ENCODE measurements at regions not wholly inside any gene's neighbourhood (a gene's known extent, or its start where the extent isn't known, plus 50 kb on each side); places are given as distances from the start of the nearest gene placed in this dataset.
"Not testable (repeated sequence)": the region's sequence is repeated elsewhere in the genome, so short reads cannot be mapped to it uniquely, and the experiment has no call there.

DNA sequence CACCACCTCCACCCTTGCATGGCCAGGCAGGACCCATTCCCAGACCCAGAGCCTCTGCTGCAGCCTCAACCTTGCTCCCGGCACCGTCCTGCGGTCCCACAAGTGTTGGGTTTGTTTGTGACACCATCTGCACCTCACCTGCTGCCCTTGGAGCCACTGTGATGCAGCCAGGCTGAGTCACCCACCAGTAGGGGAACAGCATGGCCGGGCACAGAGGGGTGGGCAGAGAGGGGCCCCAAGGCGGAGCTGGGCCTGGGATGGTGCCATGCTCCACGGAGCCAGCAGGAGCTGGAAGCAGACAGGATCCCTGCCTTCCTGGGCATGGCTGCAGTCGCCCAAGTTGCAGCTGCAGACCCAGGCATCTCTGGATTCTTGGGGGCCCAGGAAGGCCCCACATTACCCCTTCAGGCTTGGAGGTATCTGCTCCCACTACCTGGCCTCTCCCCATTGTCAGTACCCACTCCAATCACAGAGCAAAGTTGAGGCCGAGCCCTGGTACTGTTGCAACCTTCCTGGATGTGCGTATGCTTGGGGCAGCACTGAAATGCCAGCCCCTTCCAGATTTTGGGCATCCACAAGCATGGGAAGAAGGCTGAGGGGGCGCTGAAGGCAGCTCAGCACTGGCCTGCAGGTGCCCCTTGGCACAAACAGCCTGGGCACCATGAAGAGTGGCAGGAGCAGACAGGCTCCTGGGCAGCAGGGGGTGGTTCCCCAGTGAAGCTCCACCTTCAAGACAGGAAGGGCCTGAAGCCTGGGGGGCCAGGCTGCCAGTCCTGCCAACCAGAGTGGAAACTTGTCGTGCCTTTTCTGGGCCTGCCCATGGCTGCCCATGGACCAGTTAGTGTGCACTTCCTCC is 172.8 kb downstream of the MATN1 start:
- DNase-seq = no peak

- not testable (repeated sequence) for DNase-seq
These were observed 173.5 kb downstream of the MATN1 start for GRCh38 chr1:30549872-30550271.

- DNase-seq = no peak
These were observed 175.1 kb downstream of the MATN1 start for GRCh38 chr1:30548294-30548693.

DNA sequence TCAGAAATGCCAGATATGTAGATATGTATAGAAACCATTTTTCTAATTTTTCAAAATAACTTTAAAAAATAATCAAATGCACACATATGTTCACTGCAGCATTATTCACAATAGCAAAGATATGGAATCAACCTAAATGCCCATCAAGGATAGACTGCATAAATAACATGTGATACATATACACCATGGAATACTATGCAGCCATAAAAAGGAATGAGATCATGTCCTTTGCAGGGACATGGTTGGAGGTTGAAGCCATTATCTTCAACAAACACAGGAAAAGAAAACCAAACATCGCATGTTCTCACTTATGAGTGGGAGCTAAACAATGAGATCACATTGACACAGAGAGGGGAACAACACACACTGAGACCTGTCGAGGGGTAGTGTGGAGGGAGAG is 176.1 kb downstream of the MATN1 start:
- DNase-seq = not testable (repeated sequence)

DNA sequence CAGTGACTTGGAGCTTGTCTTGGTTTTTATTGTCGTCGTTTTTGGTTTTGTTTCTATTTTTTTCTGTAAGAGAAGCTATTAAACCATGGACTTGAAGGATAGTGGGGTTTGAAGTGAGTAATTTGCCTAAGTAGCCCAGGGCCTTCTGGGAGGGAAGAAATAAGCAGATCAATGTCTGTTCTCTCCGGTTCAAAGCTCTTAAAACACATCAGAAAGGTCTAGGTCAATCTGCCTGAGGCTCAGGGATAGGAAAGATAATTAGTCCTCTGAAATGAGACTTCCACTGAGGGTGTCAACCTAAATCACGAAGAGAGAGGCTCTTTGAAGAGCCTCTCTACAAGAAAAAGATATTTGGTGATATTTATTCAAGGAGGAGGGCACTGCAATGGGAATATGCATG is 178.0 kb downstream of the MATN1 start:
- DNase-seq = no peak

GRCh38 chr1:30541721-30542485 is 181.5 kb downstream of the MATN1 start:
- no peak for DNase-seq

DNA sequence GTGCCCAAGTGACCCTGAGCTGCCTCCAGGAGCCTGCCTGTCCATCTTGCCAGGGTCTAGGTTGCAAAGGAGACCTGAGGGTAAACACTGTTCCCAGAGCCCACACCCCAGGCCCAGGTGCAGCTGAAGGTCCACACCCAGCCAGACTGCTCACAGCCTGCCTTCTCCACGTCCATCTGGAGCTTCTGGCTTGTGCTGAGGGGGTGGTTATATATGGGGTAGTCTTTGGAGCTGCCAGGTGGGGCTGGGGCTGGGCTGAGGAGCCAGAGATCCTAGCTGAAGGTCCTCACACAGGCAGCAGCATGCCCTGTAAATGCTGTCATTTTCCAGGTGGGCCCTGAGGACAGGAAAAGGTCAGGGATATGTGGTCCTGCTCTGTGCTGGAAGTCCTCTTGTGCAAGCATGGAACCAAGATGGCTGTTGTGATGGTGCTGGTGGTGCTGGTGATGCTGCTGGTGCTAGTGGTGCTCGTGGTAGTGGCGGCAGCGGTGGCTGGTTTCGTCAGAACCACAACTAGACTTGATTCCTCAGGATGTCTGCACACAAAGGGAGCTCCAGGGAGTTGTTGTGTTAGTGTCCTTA is 182.7 kb downstream of the MATN1 start:
- no peak for DNase-seq

- no peak for DNase-seq
These were observed 183.5 kb downstream of the MATN1 start for GRCh38 chr1:30539884-30540283.

DNA sequence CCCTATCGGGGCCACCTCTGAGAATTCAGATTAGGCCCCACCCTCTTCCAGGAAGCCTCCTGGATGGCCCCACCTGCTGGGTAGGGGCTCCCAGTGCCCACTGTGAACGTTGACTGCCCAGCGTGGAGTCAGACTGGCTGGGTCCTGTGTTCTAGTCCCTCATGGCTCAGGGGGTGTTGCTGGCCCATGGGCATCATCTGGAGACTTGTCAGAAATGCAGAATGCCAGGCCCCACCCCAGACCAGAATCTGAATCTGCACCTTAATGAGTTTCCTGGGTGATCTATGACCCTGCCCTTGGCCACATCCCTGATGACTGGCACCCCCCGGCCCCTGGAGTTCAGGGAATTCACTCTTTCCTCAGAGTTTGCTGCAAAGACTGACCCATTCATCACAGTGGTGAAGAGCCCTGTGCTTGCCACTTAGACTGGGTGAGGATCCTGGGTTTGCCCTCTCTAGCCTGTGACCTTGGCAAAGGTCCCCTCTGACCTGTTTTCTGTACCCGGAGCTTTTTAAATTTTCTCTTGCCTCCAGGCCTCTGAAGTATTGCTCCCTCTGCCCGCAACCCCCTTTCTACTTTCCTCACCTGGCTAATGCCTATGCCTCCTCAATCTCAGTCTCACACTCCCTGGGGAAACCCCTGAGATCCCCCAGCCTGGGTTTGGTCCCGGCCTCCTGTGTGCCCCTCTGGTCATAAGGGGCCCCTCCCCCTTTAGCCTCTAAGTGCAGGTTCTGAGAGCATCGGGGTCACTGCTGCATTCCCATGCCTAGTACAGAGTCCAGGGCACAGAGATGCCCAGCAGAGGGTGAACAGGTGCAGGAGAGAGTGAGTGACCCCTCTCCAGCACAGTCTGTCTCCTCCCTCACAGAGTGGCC is 184.2 kb downstream of the MATN1 start:
- no peak for DNase-seq

DNA sequence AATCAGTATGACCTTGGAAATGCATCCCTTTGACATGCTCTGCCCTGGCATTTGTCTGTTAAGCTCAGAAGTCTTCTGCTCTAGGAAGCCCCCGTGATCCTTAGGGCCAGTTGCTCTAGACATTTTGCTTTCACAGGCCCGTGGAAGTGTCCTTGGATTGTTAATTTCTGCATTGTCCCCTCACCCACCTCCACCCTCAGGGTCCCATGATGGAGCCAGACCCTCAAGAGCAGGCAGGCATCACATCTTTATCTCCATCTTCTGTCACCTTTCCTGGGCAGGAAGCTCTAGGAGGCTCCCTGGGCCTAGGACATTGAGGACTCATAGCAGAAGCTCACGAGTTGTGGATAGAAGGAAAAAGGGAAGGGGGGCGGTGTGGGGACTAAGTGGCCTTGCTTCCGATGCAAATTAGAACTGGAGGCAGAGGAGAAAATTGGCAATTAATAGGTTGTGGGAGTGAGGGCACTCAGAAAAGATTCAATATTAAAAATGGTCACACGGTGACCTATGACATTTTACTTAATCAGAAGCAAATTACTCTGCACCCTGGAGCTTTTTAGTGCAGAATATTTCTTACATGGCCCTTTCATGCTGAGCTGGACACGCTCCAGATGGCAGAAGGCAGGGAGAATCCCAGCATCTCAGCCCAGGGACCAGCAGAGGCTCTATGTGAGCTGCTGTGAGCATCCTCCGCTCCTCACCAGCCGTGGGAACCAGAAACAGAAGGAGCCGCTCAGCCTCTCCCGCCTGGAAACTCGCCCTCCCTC is 185.0 kb downstream of the MATN1 start:
- no peak for DNase-seq

- no peak for DNase-seq
These were observed 186.1 kb downstream of the MATN1 start for GRCh38 chr1:30537279-30537678.

- no peak for DNase-seq
These were observed 186.9 kb downstream of the MATN1 start for GRCh38 chr1:30536530-30536929.

DNA sequence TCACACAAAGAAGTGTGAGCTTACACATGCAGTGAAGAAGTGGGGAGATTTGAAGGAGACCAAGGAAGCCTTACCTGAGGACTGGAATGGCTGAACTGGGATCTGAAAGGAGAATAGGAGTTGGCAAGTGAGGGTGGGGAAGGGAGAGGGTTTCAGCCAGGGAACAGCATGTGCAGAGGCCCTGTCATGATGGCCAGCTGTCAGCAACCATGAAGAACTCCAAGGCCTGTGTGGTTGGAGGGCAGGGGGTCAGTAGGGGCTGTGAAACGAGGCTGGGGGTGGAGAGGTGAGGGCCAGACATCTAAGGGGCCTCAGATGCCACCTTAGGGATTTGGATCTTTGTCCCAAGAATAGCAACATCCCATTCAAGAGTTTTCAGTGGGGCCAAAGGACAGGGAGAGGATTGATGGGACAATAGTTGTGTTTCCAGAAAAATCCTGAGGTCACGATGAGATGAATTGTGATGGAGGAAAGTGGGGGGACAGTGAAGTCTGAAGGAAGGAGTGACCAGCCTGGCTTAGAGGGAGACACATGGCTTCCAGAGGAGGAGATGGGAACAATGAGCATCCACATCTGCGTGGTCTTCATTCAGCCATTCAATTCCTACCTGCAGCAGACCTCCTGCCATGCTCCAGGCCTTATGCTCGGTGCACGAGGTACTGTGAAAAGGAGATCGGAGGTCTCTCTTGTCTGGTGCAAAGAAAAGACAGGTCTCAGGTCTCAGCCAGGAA is 187.6 kb downstream of the MATN1 start:
- DNase-seq = no peak

- DNase-seq = no peak
These were observed 188.8 kb downstream of the MATN1 start for GRCh38 chr1:30534551-30534940.

DNA sequence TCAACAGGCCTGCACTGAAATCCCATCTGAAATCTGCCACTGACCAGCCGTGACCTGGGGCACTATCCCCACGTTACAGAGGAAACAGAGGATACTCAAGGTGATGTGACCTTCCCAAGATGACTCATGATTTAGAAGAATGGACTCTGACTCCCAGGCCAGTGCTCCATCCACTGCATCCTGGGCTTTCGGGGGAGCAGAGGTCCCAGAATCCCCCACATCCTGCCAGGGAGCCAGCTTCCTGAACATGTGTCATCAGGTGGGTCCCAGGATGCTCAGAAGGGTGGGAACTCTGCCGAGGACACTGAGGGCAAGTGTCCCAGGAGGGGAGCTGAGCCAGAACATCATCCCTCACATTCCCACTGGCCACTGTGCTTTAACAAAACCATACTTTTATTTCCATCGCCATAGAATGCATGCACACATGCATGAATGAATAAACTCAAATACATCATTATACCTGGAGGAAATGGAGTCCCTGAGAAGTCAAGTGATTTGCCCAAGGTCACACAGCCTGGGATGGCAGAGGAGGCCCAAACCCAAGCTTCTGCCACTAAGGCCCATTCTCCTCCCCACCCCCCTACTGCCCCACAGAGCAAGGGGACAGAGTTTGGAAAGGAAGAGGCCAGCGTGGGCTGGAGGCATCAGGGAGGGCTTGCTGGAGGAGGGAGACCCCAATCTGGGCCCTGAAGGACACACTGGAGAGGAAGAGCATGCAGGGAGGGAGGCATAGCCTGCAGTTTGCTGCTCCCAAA is 189.4 kb downstream of the MATN1 start:
- no peak for DNase-seq

GRCh38 chr1:30533141-30533540 is 190.2 kb downstream of the MATN1 start:
- DNase-seq = no peak

GRCh38 chr1:30532621-30533020 is 190.8 kb downstream of the MATN1 start:
- no peak for DNase-seq

GRCh38 chr1:30527511-30528140 is 195.8 kb downstream of the MATN1 start:
- no peak for DNase-seq

GRCh38 chr1:30526652-30527345 is 196.6 kb downstream of the MATN1 start:
- DNase-seq = no peak

All from inflammatory macrophage treated with lipopolysaccharide for 1 hour (primary cell).